ENCODE measurements at regions not wholly inside any gene's neighbourhood (a gene's known extent, or its start where the extent isn't known, plus 50 kb on each side); places are given as distances from the start of the nearest gene placed in this dataset.

GRCh38 chr21:17921579-17922530 lies 102.7 kb upstream of the C21orf91 start:
- H3K9me3 ChIP-seq (ENCODE audit: insufficient read depth in 2 of 2, low read depth in 1 of 2, low read length in 1 of 2), result peaks cover 25 to 30% of the 10 kb centered on the region in 2 experiments
- H3K9ac ChIP-seq (replicated peaks in 1 of 4; ENCODE audit: extremely low read depth in 1 of 4, low read depth in 3 of 4, low read length in 3 of 4), result no peak overlapping the region
- no peaks in the 10 kb centered on the region for H3K36me3 ChIP-seq (ENCODE audit: control insufficient read depth in 2 of 4, insufficient read depth in 4 of 4, low read length in 3 of 4)
- no peak overlapping the region for H3K18ac ChIP-seq (ENCODE audit: extremely low read depth, low read length)
- H3K27ac ChIP-seq (ENCODE audit: low read depth, low read length), result no peak overlapping the region
- no peak overlapping the region for H3K14ac ChIP-seq (ENCODE audit: insufficient read length)
- no peak overlapping the region for H4K8ac ChIP-seq (ENCODE audit: extremely low read depth, insufficient read depth, low read length)
- no peaks in the 10 kb centered on the region for H3K23me2 ChIP-seq (ENCODE audit: low read depth, low read length)
- ChIA-PET POLR2A (ENCODE audit: partially characterized antibody) (interaction anchor here (0.5 kb wide), 1 partner anchor 254 kb away, joined by 3 read pairs; no protein-coding TSS in a partner anchor), CTCF (ENCODE audit: partially characterized antibody) (interaction anchor here (0.6 to 5.4 kb wide), 10 partner anchors 9 to 296 kb away, joined by 3 to 82 read pairs (median 3); no protein-coding TSS in a partner anchor)
- no peak overlapping the region for H4K5ac ChIP-seq (ENCODE audit: insufficient read length, low read depth, low read length)
- H2BK20ac ChIP-seq (ENCODE audit: low read length), result no peak overlapping the region
- no peak overlapping the region for H2BK12ac ChIP-seq (ENCODE audit: low read depth, low read length)
- H2AK5ac ChIP-seq (ENCODE audit: low read depth, low read length), result no peak overlapping the region
- FAIRE-seq (no peak), DNase-seq (ENCODE audit: low read depth in 1 of 2, low spot score in 2 of 2) (no peak)
- H3K27me3 ChIP-seq (replicated peaks in 1 of 4; ENCODE audit: control insufficient read depth in 3 of 4, extremely low read depth in 1 of 4, insufficient read depth in 3 of 4, low read length in 3 of 4), result no peaks in the 10 kb centered on the region
- no peak overlapping the region for H4K91ac ChIP-seq (replicated peaks; ENCODE audit: insufficient read length, low read length)
- WGBS, 2 experiments (ENCODE audit: extremely low coverage in 1 of 2, insufficient coverage in 1 of 2, insufficient read length in 1 of 2, insufficient replicate concordance in 2 of 2, low coverage in 1 of 2, low lambda C conversion rate in 2 of 2, missing lambda C conversion rate in 1 of 2), result 84% methylated on average over 2 of the region's 2 CpGs; no CpG with 5 or more reads in 1 of the 2 experiments
- H3K4ac ChIP-seq (replicated peaks; ENCODE audit: insufficient read length, low read depth, low read length), result no peak overlapping the region
- H2BK120ac ChIP-seq (replicated peaks; ENCODE audit: low read depth, low read length), result no peak overlapping the region
- no peak overlapping the region for H3K4me2 ChIP-seq (ENCODE audit: insufficient read depth in 1 of 2, low read depth in 2 of 2, low read length in 2 of 2)
- H3K4me1 ChIP-seq (replicated peaks in 1 of 4; ENCODE audit: control insufficient read depth in 3 of 4, insufficient read depth in 4 of 4, low read length in 3 of 4), result no peaks in the 10 kb centered on the region
- no peak overlapping the region for H2BK5ac ChIP-seq (ENCODE audit: low read depth, low read length)
- H2AFZ ChIP-seq (ENCODE audit: low read length), result no peak overlapping the region
- no peak overlapping the region for H3K4me3 ChIP-seq (ENCODE audit: extremely low read depth in 1 of 4, insufficient read depth in 2 of 4, low read depth in 3 of 4, low read length in 4 of 4)
- no peaks in the 10 kb centered on the region for H4K20me1 ChIP-seq (replicated peaks in 1 of 2; ENCODE audit: control insufficient read depth in 1 of 2, insufficient read depth in 2 of 2, low read length in 2 of 2)
- no peak for TF ChIP-seq KDM5A (IDR thresholded peaks at IDR 0.05; ENCODE audit: low read length)
- H3K56ac ChIP-seq (replicated peaks; ENCODE audit: insufficient read length, low read depth, low read length), result no peak overlapping the region
- H2BK15ac ChIP-seq (ENCODE audit: low read length), result no peak overlapping the region
- no peaks in the 10 kb centered on the region for H3K79me1 ChIP-seq (ENCODE audit: low read depth, low read length)
- no peaks in the 10 kb centered on the region for H3K79me2 ChIP-seq (ENCODE audit: control insufficient read depth in 1 of 2, insufficient read depth in 2 of 2, low read length in 2 of 2)
- H3K23ac ChIP-seq (ENCODE audit: insufficient read length), result no peak overlapping the region
